HEK293T (cell line): ENCODE measurements at regions not wholly inside any gene's neighbourhood (a gene's known extent, or its start where the extent isn't known, plus 50 kb on each side); places are given as distances from the start of the nearest gene placed in this dataset.

Experiments used
- CTCF ChIA-PET: fragments of 350-600 bp; formaldehyde crosslinking; extraction: SDS; loops from one replicate; lab custom pipeline; 2021; ENCODE audit warnings: antibody characterized with exemption, inconsistent platforms; lab: Yijun Ruan, JAX
- POLR2A ChIA-PET: fragments of 350-600 bp; formaldehyde crosslinking; extraction: SDS; loops from one replicate; lab custom pipeline; 2020; ENCODE audit warnings: antibody characterized with exemption, inconsistent platforms; lab: Yijun Ruan, JAX
- DNase-seq: peaks from one replicate; pipeline ENCODE4 v3.0.0; 2012; ENCODE audit warnings: mixed read lengths; ENCODE audit errors: extremely low spot score
- ARNT ChIP-seq: fragments of 450-650 bp; IDR thresholded peaks from 2 replicates; pipeline ENCODE4 v1.6.1; 2017; ENCODE audit warnings: mild to moderate bottlenecking
- BHLHE40 ChIP-seq: fragments of 450-650 bp; IDR thresholded peaks from 2 replicates; pipeline ENCODE4 v1.6.1; 2016; ENCODE audit warnings: mild to moderate bottlenecking, moderate library complexity, borderline replicate concordance
- CTBP1 ChIP-seq: fragments of 450-650 bp; IDR thresholded peaks from 2 replicates; pipeline ENCODE4 v1.6.1; 2016; ENCODE audit warnings: borderline replicate concordance
- ELF4 ChIP-seq: fragments of 450-650 bp; IDR thresholded peaks from 2 replicates; pipeline ENCODE4 v1.6.1; 2017; ENCODE audit warnings: antibody characterized with exemption
- FOXA1 ChIP-seq: fragments of 450-650 bp; IDR thresholded peaks from 2 replicates; pipeline ENCODE4 v1.6.1; 2016; ENCODE audit warnings: mild to moderate bottlenecking
- FOXK2 ChIP-seq: fragments of 450-650 bp; IDR thresholded peaks from 2 replicates; pipeline ENCODE4 v1.6.1; 2016; ENCODE audit warnings: mild to moderate bottlenecking
- FOXM1 ChIP-seq: fragments of 450-650 bp; IDR thresholded peaks from 2 replicates; pipeline ENCODE4 v1.6.1; 2017; ENCODE audit warnings: mild to moderate bottlenecking, borderline replicate concordance
- HDGF ChIP-seq: fragments of 450-650 bp; IDR thresholded peaks from 2 replicates; pipeline ENCODE4 v1.6.1; 2017; ENCODE audit warnings: antibody characterized with exemption, borderline replicate concordance
- L3MBTL2 ChIP-seq: fragments of 450-650 bp; conservative IDR thresholded peaks from 2 replicates; pipeline ENCODE4 v1.6.1; 2016; ENCODE audit warnings: mild to moderate bottlenecking
- LEF1 ChIP-seq: fragments of 450-650 bp; IDR thresholded peaks from 2 replicates; pipeline ENCODE4 v1.6.1; 2017; ENCODE audit warnings: mild to moderate bottlenecking, borderline replicate concordance
- NFRKB ChIP-seq: fragments of 450-650 bp; IDR thresholded peaks from 2 replicates; pipeline ENCODE4 v1.6.1; 2016; ENCODE audit warnings: mild to moderate bottlenecking, moderate library complexity
- PKNOX1 ChIP-seq: fragments of 450-650 bp; IDR thresholded peaks from 2 replicates; pipeline ENCODE4 v1.6.1; 2016
- SP1 ChIP-seq: fragments of 450-650 bp; IDR thresholded peaks from 2 replicates; pipeline ENCODE4 v1.6.1; 2017
- SUZ12 ChIP-seq: fragments of 450-650 bp; IDR thresholded peaks from 2 replicates; pipeline ENCODE4 v1.6.1; 2016; ENCODE audit warnings: mild to moderate bottlenecking
- TARDBP ChIP-seq: fragments of 450-650 bp; IDR thresholded peaks from 2 replicates; pipeline ENCODE4 v1.6.1; 2016
- ZNF384 ChIP-seq: fragments of 450-650 bp; IDR thresholded peaks from 2 replicates; pipeline ENCODE4 v1.6.1; 2016

- POLR2A ChIA-PET = no interaction called here
- CTCF ChIA-PET = no interaction called here
- no peak for DNase-seq
- no peak for TF ChIP-seq TARDBP
- TF ChIP-seq LEF1 = no peak
- TF ChIP-seq FOXA1 = no peak
- TF ChIP-seq HDGF = no peak
- TF ChIP-seq FOXK2 = no peak
- TF ChIP-seq CTBP1 = no peak
- TF ChIP-seq ARNT = no peak
- TF ChIP-seq FOXM1 = no peak
- TF ChIP-seq SP1 = no peak
- TF ChIP-seq BHLHE40 = no peak
- TF ChIP-seq ELF4 = no peak
Measured at GRCh38 chr11:33569333-33569732, 131.3 kb downstream of the C11orf91 start.

- DNase-seq = no peak
- ChIA-PET CTCF (no interaction called here), POLR2A (no interaction called here)
- TF ChIP-seq L3MBTL2 (no peak), FOXA1 (no peak), ELF4 (no peak), LEF1 (no peak), FOXK2 (no peak), NFRKB (no peak), FOXM1 (no peak), ARNT (no peak), SP1 (no peak), HDGF (no peak)
Measured at GRCh38 chr11:33567004-33567403, 133.6 kb downstream of the C11orf91 start.

- CTCF ChIA-PET = interaction anchor here (0.9 kb wide), 1 partner anchor 12 kb away, joined by 3 read pairs; no protein-coding TSS in a partner anchor
- TF ChIP-seq SP1 (no peak), SUZ12 (no peak), ELF4 (no peak), FOXM1 (no peak), FOXK2 (no peak), ZNF384 (no peak), NFRKB (no peak), TARDBP (no peak), ARNT (no peak), HDGF (no peak), PKNOX1 (no peak), FOXA1 (no peak)
Measured at GRCh38 chr11:33564856-33565453, 135.7 kb downstream of the C11orf91 start.

GRCh38 chr11:33560729-33561128 is 139.9 kb downstream of the C11orf91 start:
- ChIA-PET POLR2A (no interaction called here), CTCF (no interaction called here)
- no peak for DNase-seq
- TF ChIP-seq CTBP1 (no peak), PKNOX1 (no peak), BHLHE40 (no peak), ZNF384 (no peak), FOXK2 (no peak), ARNT (no peak), ELF4 (no peak), FOXM1 (no peak), LEF1 (no peak), SUZ12 (no peak), SP1 (no peak), TARDBP (no peak), HDGF (no peak), NFRKB (no peak), FOXA1 (no peak), L3MBTL2 (no peak)

More at GRCh38 chr11:33564856-33565453, 135.7 kb downstream of the C11orf91 start:
- no peak for DNase-seq
- POLR2A ChIA-PET = no interaction called here

- POLR2A ChIA-PET = no interaction called here
- no peak for DNase-seq
- CTCF ChIA-PET = interaction anchor here (0.6 kb wide), 1 partner anchor 183 kb away, joined by 3 read pairs; no protein-coding TSS in a partner anchor
- TF ChIP-seq SUZ12 (no peak), FOXA1 (no peak), ARNT (no peak), L3MBTL2 (no peak), BHLHE40 (no peak)
Measured at GRCh38 chr11:33559567-33559966, 141.1 kb downstream of the C11orf91 start.

- DNase-seq = no peak
- CTCF ChIA-PET = no interaction called here
- POLR2A ChIA-PET = no interaction called here
Measured at GRCh38 chr11:33558097-33558496, 142.5 kb downstream of the C11orf91 start.

GRCh38 chr11:33557201-33557600 is 143.4 kb downstream of the C11orf91 start:
- TF ChIP-seq SUZ12 (no peak), HDGF (no peak), SP1 (no peak), CTBP1 (no peak), ARNT (no peak), PKNOX1 (no peak), NFRKB (no peak), ELF4 (no peak), FOXM1 (no peak), TARDBP (no peak), ZNF384 (no peak), FOXK2 (no peak), LEF1 (no peak), BHLHE40 (no peak), FOXA1 (no peak), L3MBTL2 (no peak)
- ChIA-PET POLR2A (no interaction called here), CTCF (no interaction called here)
- no peak for DNase-seq

More at GRCh38 chr11:33558097-33558496, 142.5 kb downstream of the C11orf91 start:
- TF ChIP-seq SUZ12 (no peak), ELF4 (no peak)
